ENCODE measurements at regions not wholly inside any gene's neighbourhood (a gene's known extent, or its start where the extent isn't known, plus 50 kb on each side); places are given as distances from the start of the nearest gene placed in this dataset.

DNA sequence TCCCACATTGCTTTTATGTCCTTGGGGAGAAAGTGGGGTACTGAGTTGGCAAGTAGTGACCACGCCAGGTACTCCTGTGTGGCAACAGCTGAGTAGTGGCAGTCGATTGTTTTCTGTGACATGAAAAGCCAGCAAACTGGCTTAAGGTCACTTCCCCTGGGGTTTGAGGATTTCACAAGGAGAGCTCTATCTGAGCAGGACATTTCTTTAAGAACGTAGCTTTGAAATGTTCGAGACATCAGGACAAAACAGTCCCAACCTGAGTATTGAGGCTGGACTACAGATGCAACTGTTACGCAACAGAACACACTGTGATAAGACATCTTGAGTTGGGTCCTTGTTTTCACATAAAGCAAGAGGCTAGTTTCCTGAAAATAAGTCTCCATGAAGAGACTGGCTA lies 146.7 kb upstream of the KLF14 start:
- DNase-seq: no peak

DNA sequence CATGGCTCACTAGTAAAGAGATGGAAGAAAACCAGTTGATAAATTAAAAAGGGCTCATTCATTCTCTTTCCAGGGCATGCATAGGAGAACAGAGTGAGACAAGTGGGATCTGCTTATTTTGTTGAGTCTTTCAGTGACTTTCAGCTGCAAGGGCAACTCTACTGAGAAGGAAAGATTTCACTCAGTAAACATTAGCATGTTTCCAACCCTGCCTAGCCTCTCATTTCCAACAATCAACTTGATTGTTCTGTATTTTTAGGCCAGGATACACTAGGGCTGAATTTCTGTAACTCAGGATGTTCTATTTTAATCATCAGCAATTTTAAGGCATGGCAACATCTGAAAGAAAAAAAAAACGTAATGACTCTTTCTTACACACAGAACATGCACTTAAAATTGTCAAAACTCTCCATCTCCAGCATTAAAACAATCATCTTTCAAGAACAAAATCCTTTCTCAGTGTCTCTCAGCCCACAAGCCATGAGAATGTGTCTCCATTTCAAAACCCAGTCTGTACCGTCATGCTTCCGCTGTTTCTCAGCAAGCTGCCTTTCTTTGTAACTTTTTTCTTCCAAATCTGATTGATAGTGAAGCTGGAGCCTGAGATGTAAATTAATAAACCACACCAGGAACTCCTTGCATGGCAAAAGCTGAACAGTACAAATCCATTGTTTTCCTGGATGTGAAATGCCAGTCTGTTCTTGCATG lies 147.2 kb upstream of the KLF14 start:
- DNase-seq: no peak

GRCh38 chr7:130881799-130882141 lies 147.8 kb upstream of the KLF14 start:
- DNase-seq: no peak

DNA sequence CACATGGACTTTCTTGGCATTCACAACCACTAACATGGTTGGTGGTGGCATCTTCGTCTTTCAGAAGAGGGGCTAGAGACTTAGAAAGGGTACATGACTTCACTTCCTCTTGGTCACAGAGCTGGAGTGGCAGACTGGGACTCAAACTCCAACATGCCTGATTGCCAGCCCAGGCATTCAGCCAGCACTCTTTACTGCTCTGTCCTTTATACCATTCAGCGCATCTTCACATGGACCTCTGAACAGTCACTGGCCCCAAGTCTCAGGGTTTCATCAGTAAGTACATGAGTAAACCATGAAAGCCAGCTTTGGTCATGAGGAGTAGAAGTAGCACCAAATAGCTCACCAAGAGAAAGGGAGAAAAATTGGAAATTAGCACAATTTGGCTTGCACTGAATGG lies 148.4 kb upstream of the KLF14 start:
- DNase-seq: no peak

DNA sequence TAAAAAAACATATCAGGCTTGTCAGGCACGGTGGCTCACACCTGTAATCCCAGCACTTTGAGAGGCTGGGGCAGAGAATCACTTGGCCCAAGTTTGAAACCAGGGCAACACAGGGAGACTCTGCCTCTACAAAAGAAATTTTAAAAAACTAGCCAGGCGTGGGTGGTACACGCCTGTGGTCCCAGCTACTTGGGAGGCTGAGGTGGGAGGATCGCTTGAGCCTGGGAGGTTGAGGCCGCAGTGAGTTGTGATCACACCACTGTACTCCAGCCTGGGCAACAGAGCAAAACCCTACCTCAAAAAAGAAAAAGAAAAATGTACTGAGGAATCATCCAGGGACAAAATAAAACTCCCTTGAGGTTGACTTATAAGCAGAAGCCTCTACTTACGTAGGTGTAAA lies 149.9 kb upstream of the KLF14 start:
- no peak for DNase-seq

GRCh38 chr7:130884437-130885417 lies 150.7 kb upstream of the KLF14 start:
- DNase-seq: no peak

GRCh38 chr7:130886438-130887135 lies 152.6 kb upstream of the KLF14 start:
- DNase-seq: peak; percentile 55

DNA sequence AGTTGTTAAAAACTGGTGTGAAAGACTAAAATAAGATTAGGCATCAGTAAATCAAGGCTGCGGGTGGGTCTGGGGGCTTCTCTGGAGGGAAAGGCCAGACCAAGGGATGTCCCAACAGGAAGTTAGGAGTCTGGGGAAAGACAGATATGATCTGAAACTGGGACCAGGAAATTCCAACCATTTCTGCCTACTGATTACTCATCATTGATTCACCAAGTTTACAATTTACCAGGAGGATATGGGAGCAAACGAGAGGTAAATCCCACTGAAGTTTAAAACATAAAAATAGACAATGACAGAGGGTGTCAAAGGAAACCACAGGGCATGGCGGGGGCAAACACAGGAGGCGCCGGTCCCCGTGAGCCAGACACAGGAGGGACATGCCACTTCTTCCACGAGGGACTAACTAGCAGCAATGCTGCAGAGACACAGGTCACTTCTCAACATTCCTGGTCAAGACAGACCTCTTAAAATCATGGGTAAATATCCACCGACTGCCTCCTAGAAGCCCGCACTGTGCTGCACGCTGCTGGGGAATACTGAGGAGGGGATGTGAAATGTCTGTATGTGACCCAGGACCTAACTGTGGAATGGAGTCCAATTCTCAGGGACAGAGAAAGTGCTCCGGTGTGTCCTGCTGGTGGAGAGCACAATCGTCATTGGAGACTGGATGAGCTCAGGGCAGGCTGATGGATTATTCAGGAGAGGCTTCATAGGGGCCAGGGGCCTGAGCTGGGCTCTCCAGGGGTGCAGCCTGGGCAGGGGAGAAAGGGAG lies 153.4 kb upstream of the KLF14 start:
- DNase-seq: peak; percentile 87

GRCh38 chr7:130887957-130888371 lies 154.0 kb upstream of the KLF14 start:
- no peak for DNase-seq

GRCh38 chr7:130888468-130888867 lies 154.5 kb upstream of the KLF14 start:
- DNase-seq: no peak

GRCh38 chr7:130890176-130891020 lies 156.4 kb upstream of the KLF14 start:
- DNase-seq: no peak

DNA sequence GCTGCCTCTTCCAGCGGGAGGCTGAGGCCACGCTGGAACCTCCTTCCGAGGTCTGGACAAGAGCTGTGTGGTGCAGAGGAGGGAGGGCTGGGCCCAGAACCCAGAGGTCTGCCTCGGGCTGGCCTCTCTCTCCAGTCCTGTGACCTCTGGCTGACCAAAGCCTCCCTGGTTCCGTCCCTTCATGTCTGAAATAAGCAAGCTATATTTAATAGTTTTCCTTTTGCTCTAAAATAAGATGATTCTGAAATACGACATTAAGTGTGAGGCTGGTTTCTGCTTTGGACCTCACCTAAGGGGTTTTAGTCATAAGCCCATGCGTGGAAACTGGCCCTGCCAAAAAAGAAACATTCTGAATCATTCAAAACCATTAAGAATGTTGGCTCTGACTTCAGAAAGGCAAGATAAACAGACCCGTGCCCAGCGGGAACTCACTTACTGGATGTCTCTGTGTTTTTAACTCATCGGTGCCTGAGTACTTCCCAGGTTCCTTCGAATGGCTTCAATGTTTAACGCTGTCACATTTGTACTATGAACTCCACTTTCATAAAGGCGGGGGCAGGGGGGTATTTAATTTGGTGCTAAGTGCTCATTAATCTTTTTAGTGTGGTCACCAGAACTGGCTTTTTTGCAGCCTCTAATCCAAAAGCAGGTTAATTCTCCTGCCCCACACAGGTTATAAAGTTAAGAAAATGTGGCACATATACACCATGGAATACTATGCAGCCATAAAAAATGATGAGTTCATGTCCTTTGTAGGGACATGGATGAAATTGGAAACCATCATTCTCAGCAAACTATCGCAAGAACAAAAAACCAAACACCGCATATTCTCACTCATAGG lies 157.5 kb upstream of the KLF14 start:
- DNase-seq: peak; percentile 90

GRCh38 chr7:130893441-130893894 lies 159.5 kb upstream of the KLF14 start:
- no peak for DNase-seq

GRCh38 chr7:130894146-130894908 lies 160.3 kb upstream of the KLF14 start:
- DNase-seq: peak; percentile 80

- no peak for DNase-seq
Observed at GRCh38 chr7:130894909-130895750, 161.1 kb upstream of the KLF14 start.

DNA sequence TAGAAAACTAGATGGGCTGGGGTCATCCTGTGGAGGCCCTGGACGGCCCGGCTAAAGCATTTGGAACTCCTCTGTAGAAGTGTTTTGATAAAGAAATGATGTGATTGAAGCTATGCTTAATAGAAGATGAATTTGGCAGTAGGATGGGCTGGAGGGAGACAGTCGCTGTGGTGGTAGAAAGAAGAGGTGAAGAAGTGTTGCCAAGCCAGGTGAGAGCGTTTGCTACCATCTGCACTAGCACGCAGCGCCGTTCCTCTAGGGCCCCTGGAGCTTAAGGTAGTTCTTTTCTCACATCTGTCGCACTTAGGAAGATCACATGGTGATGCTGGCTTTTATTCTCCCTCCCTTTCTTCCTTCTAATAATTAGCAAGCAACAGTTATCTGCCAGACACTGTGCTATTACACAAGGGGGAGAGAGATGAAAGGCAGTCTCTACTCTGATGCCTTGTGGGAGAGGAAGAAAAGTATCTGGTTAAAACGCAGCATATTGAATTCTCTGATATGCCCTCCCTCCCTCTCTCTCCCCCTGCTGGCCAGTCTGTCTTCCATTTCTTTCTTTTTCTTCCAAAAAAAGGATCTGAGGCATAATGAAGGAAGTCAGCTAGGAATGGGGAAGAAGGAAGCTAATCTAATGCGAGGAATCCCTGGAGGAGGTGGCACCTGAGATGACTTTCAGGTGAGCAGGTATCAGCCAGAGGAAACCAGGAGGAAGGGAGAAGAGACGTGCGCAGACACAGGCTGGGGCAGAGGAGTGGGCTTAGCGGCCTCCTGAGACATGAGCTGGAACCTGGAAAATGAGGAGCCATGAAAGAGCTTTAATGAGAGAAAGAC lies 162.3 kb upstream of the KLF14 start:
- peak; percentile 58 for DNase-seq

DNA sequence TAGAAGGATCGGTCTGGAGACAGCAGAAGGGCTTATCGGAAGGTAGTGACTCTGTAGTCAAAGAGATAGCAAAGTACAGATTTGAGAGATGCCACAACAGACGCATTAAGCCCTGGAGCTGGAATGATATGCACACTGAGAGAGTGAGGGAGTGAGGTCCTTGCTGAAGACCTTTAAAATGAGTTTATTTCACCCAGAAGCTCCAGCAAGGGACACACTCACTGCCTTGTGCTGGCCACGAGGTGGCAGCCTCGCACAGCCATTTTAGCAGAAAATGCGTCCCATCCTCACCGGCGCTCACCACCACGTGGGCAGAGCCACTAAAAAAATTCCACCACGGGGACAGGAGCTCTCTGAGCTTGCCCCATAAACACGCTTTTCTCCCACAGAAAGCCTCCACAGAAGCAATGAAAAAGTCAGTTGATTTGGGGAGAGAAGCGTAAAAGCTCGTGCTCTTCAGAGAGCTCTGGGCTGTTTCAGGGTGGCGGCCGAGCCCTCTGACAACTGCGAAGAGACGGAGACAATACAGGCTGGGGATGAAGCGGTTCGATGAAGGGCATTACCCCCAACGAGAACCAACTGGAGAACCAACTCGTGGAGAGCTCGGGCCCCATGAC lies 163.0 kb upstream of the KLF14 start:
- peak; percentile 90 for DNase-seq

Measured in dermis blood vessel endothelial cell (primary cell).